GM18520 (cell line): ENCODE measurements at regions not wholly inside any gene's neighbourhood (a gene's known extent, or its start where the extent isn't known, plus 50 kb on each side); places are given as distances from the start of the nearest gene placed in this dataset.
"Not testable (repeated sequence)": the region's sequence is repeated elsewhere in the genome, so short reads cannot be mapped to it uniquely, and the experiment has no call there.

Experiments
- ATAC-seq: cut with Tn5 transposase; IDR thresholded peaks from one replicate; pipeline ENCODE4 v1.9.1; 2021; ENCODE audit not compliant: unreplicated experiment

- ATAC-seq, result no peak
These were observed 339.1 kb downstream of the SATB1 start for GRCh38 chr3:18086078-18086477.

GRCh38 chr3:18085429-18085828, 339.7 kb downstream of the SATB1 start:
- ATAC-seq, result no peak

GRCh38 chr3:18083273-18083590, 340.8 kb upstream of the TBC1D5 start:
- not testable (repeated sequence) for ATAC-seq

GRCh38 chr3:18082551-18083272, 340.3 kb upstream of the TBC1D5 start:
- ATAC-seq, result no peak

- no peak for ATAC-seq
These were observed 337.8 kb upstream of the TBC1D5 start for GRCh38 chr3:18080198-18080689.

- ATAC-seq, result no peak
These were observed 337.3 kb upstream of the TBC1D5 start for GRCh38 chr3:18079739-18080138.

- no peak for ATAC-seq
These were observed 336.6 kb upstream of the TBC1D5 start for GRCh38 chr3:18079062-18079461.

- ATAC-seq, result no peak
These were observed 334.9 kb upstream of the TBC1D5 start for GRCh38 chr3:18077128-18077840.

- ATAC-seq, result no peak
These were observed 333.9 kb upstream of the TBC1D5 start for GRCh38 chr3:18076301-18076700.

GRCh38 chr3:18075799-18076198, 333.4 kb upstream of the TBC1D5 start:
- no peak for ATAC-seq

GRCh38 chr3:18071833-18072232, 329.4 kb upstream of the TBC1D5 start:
- no peak for ATAC-seq

GRCh38 chr3:18070944-18071343, 328.5 kb upstream of the TBC1D5 start:
- no peak for ATAC-seq

GRCh38 chr3:18070231-18070630, 327.8 kb upstream of the TBC1D5 start:
- no peak for ATAC-seq

GRCh38 chr3:18069568-18069967, 327.1 kb upstream of the TBC1D5 start:
- no peak for ATAC-seq

- ATAC-seq, result no peak
These were observed 324.6 kb upstream of the TBC1D5 start for GRCh38 chr3:18066899-18067582.

- no peak for ATAC-seq
These were observed 322.2 kb upstream of the TBC1D5 start for GRCh38 chr3:18064586-18064985.

GRCh38 chr3:18062657-18063025, 320.2 kb upstream of the TBC1D5 start:
- ATAC-seq, result no peak

- ATAC-seq, result no peak
These were observed 319.6 kb upstream of the TBC1D5 start for GRCh38 chr3:18061737-18062656.

- ATAC-seq, result no peak
These were observed 316.2 kb upstream of the TBC1D5 start for GRCh38 chr3:18058666-18059065.

- ATAC-seq, result no peak
These were observed 315.1 kb upstream of the TBC1D5 start for GRCh38 chr3:18057471-18058091.

- no peak for ATAC-seq
These were observed 312.2 kb upstream of the TBC1D5 start for GRCh38 chr3:18054625-18055024.
